HG02623 (cell line): ENCODE measurements at regions not wholly inside any gene's neighbourhood (a gene's known extent, or its start where the extent isn't known, plus 50 kb on each side); places are given as distances from the start of the nearest gene placed in this dataset.

ENCODE experiments used
- ATAC-seq: cut with Tn5 transposase; IDR thresholded peaks from one replicate; pipeline ENCODE4 v1.9.1; 2021; ENCODE audit warnings: moderate library complexity; ENCODE audit not compliant: unreplicated experiment

GRCh38 chr4:177569434-177569833 lies 127.2 kb upstream of the AGA start:
- no peak for ATAC-seq

- no peak for ATAC-seq
These were observed 131.3 kb upstream of the AGA start for GRCh38 chr4:177573507-177573906.

GRCh38 chr4:177574446-177574845 lies 132.2 kb upstream of the AGA start:
- ATAC-seq = no peak

- ATAC-seq = no peak
These were observed 137.4 kb upstream of the AGA start for GRCh38 chr4:177579649-177580048.

GRCh38 chr4:177582992-177583391 lies 140.8 kb upstream of the AGA start:
- no peak for ATAC-seq

- ATAC-seq = no peak
These were observed 145.8 kb upstream of the AGA start for GRCh38 chr4:177587989-177588388.

- no peak for ATAC-seq
These were observed 153.1 kb upstream of the AGA start for GRCh38 chr4:177595386-177595785.

- ATAC-seq = no peak
These were observed 153.8 kb upstream of the AGA start for GRCh38 chr4:177596035-177596434.

- ATAC-seq = no peak
These were observed 154.8 kb upstream of the AGA start for GRCh38 chr4:177596991-177597390.

- no peak for ATAC-seq
These were observed 163.0 kb upstream of the AGA start for GRCh38 chr4:177605252-177605651.

- no peak for ATAC-seq
These were observed 164.9 kb upstream of the AGA start for GRCh38 chr4:177607111-177607573.

GRCh38 chr4:177611974-177612664 lies 169.9 kb upstream of the AGA start:
- no peak for ATAC-seq

GRCh38 chr4:177612684-177613083 lies 170.4 kb upstream of the AGA start:
- ATAC-seq = no peak

GRCh38 chr4:177632481-177632880 lies 190.2 kb upstream of the AGA start:
- ATAC-seq = no peak

GRCh38 chr4:177638871-177639270 lies 196.6 kb upstream of the AGA start:
- ATAC-seq = no peak

- ATAC-seq = no peak
These were observed 198.6 kb upstream of the AGA start for GRCh38 chr4:177640864-177641263.

GRCh38 chr4:177660223-177660622 lies 218.0 kb upstream of the AGA start:
- ATAC-seq = no peak

- ATAC-seq = no peak
These were observed 225.4 kb upstream of the AGA start for GRCh38 chr4:177667687-177668086.

- no peak for ATAC-seq
These were observed 229.2 kb upstream of the AGA start for GRCh38 chr4:177671387-177671786.

- no peak for ATAC-seq
These were observed 229.6 kb upstream of the AGA start for GRCh38 chr4:177671845-177672244.

GRCh38 chr4:177673985-177674489 lies 231.8 kb upstream of the AGA start:
- ATAC-seq = no peak

- no peak for ATAC-seq
These were observed 238.1 kb upstream of the AGA start for GRCh38 chr4:177680308-177680707.

- ATAC-seq = no peak
These were observed 239.7 kb upstream of the AGA start for GRCh38 chr4:177681902-177682301.
